Parathyroid adenoma (tissue), 2 donors: ENCODE measurements at regions not wholly inside any gene's neighbourhood (a gene's known extent, or its start where the extent isn't known, plus 50 kb on each side); places are given as distances from the start of the nearest gene placed in this dataset.

ENCODE experiments used
- H2AFZ ChIP-seq: fragments of 300-600 bp; sonication (generic); one replicate; pipeline ENCODE4 v1.7.0; 2017; ENCODE audit warnings: antibody characterized with exemption, mild to moderate bottlenecking
- H3K27ac ChIP-seq: fragments of 300-600 bp; sonication (generic); one replicate; pipeline ENCODE4 v1.7.0; 2017
- H3K27me3 ChIP-seq: fragments of 300-600 bp; sonication (generic); one replicate; pipeline ENCODE4 v1.7.0; 2017; ENCODE audit warnings: low read length; ENCODE audit not compliant: control insufficient read depth, insufficient read depth
- H3K36me3 ChIP-seq: fragments of 300-600 bp; sonication (generic); one replicate; pipeline ENCODE4 v1.7.0; 2017; ENCODE audit warnings: low read length; ENCODE audit not compliant: control insufficient read depth, insufficient read depth
- H3K4me1 ChIP-seq: fragments of 300-600 bp; sonication (generic); one replicate; pipeline ENCODE4 v1.7.0; 2017; ENCODE audit warnings: control low read depth
- H3K4me2 ChIP-seq: fragments of 300-600 bp; sonication (generic); one replicate; pipeline ENCODE4 v1.7.0; 2017; ENCODE audit warnings: low read length
- H3K4me3 ChIP-seq: fragments of 300-600 bp; sonication (generic); one replicate; pipeline ENCODE4 v1.7.0; 2017; ENCODE audit warnings: low read depth, low read length
- H3K79me2 ChIP-seq: fragments of 300-600 bp; sonication (generic); one replicate; pipeline ENCODE4 v1.7.0; 2017; ENCODE audit warnings: control low read depth
- H3K9ac ChIP-seq: fragments of 300-600 bp; sonication (generic); one replicate; pipeline ENCODE4 v1.7.0; 2017; ENCODE audit warnings: mild to moderate bottlenecking
- H3K9me3 ChIP-seq: fragments of 300-600 bp; sonication (generic); one replicate; pipeline ENCODE4 v1.7.0; 2017; ENCODE audit warnings: low read length; ENCODE audit not compliant: control insufficient read depth
- TF ChIP-seq, protein P1 (sequence below): fragments of 300-600 bp; sonication (generic); IDR thresholded peaks from one replicate; pipeline ENCODE4 v1.7.0; 2017; ENCODE audit warnings: antibody characterized with exemption, mild to moderate bottlenecking
- donor health status: primary hyperparathyroidism.

DNA sequence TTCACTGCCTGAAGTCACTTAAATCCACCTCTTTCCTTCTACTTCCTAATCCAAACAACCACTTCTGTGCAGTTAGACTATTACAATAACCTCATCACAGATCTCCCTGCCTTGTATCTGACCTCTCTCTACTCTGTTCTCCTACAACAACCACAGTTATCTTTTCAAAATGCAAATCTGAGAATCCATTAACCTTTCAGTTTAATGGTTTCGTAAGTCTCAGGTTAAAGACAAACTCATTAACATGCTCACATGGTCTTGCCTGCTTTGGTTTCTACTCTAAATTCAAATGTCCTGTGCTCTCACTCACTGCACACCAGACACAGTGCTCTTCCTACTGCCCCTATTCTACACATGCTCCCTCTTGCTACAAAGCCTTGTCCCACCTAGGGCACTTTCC lies 406.5 kb upstream of the THBS1 start:
- no peak overlapping the region for H3K27ac ChIP-seq
- H3K9ac ChIP-seq, result no peak overlapping the region
- TF ChIP-seq, protein P1, sequence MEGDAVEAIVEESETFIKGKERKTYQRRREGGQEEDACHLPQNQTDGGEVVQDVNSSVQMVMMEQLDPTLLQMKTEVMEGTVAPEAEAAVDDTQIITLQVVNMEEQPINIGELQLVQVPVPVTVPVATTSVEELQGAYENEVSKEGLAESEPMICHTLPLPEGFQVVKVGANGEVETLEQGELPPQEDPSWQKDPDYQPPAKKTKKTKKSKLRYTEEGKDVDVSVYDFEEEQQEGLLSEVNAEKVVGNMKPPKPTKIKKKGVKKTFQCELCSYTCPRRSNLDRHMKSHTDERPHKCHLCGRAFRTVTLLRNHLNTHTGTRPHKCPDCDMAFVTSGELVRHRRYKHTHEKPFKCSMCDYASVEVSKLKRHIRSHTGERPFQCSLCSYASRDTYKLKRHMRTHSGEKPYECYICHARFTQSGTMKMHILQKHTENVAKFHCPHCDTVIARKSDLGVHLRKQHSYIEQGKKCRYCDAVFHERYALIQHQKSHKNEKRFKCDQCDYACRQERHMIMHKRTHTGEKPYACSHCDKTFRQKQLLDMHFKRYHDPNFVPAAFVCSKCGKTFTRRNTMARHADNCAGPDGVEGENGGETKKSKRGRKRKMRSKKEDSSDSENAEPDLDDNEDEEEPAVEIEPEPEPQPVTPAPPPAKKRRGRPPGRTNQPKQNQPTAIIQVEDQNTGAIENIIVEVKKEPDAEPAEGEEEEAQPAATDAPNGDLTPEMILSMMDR, result no peak
- no peak overlapping the region for H3K4me2 ChIP-seq
- H3K4me3 ChIP-seq, result no peak overlapping the region
- no peaks in the 10 kb centered on the region for H3K36me3 ChIP-seq
- no peaks in the 10 kb centered on the region for H3K79me2 ChIP-seq
- no peaks in the 10 kb centered on the region for H3K4me1 ChIP-seq
- no peaks in the 10 kb centered on the region for H3K9me3 ChIP-seq
- H2AFZ ChIP-seq, result no peak overlapping the region
- no peaks in the 10 kb centered on the region for H3K27me3 ChIP-seq

DNA sequence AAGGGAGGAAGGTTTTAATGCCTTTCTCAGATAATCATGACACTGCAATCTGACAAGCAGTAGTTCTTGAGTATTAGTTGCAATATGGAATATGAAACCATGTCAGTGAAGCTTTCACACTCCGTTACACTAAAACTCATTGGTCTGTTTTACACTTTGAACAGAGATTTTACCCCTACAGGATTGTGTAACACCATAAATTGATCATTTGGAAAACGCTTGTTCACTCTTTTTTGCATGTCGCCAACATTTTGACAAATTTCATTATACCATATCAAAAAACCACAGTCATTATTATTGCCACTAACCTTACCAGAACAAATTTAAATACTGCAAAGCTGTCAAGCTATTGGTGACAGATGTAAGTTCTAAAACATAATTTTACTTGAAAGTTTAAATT lies 404.8 kb upstream of the THBS1 start:
- Histone ChIP-seq H3K36me3 (no peaks in the 10 kb centered on the region), H3K9me3 (no peaks in the 10 kb centered on the region)

GRCh38 chr15:39177561-39177960 lies 403.3 kb upstream of the THBS1 start:
- Histone ChIP-seq H3K36me3 (no peaks in the 10 kb centered on the region), H2AFZ (no peak overlapping the region), H3K4me3 (no peak overlapping the region), H3K4me2 (no peak overlapping the region), H3K27me3 (no peaks in the 10 kb centered on the region), H3K27ac (no peak overlapping the region), H3K4me1 (no peaks in the 10 kb centered on the region), H3K9ac (no peak overlapping the region), H3K79me2 (no peaks in the 10 kb centered on the region), H3K9me3 (no peaks in the 10 kb centered on the region)
- TF ChIP-seq, protein P1, result no peak

More for the DNA sequence above, 404.8 kb upstream of the THBS1 start:
- Histone ChIP-seq H3K27me3 (no peaks in the 10 kb centered on the region), H3K4me3 (no peak overlapping the region), H3K4me1 (no peaks in the 10 kb centered on the region), H3K27ac (no peak overlapping the region), H3K9ac (no peak overlapping the region), H3K4me2 (no peak overlapping the region), H3K79me2 (no peaks in the 10 kb centered on the region), H2AFZ (no peak overlapping the region)
- TF ChIP-seq, protein P1, result no peak

GRCh38 chr15:39180030-39180429 lies 400.8 kb upstream of the THBS1 start:
- Histone ChIP-seq H3K27me3 (no peaks in the 10 kb centered on the region), H3K9me3 (no peaks in the 10 kb centered on the region), H2AFZ (no peak overlapping the region), H3K27ac (no peak overlapping the region), H3K9ac (no peak overlapping the region), H3K4me3 (no peak overlapping the region), H3K4me1 (no peaks in the 10 kb centered on the region), H3K4me2 (no peak overlapping the region), H3K79me2 (no peaks in the 10 kb centered on the region), H3K36me3 (no peaks in the 10 kb centered on the region)
- TF ChIP-seq, protein P1, result no peak

- H3K9ac ChIP-seq, result no peak overlapping the region
- H3K36me3 ChIP-seq, result no peaks in the 10 kb centered on the region
- H2AFZ ChIP-seq, result no peak overlapping the region
- H3K79me2 ChIP-seq, result no peaks in the 10 kb centered on the region
- H3K27ac ChIP-seq, result no peak overlapping the region
- no peaks in the 10 kb centered on the region for H3K9me3 ChIP-seq
- H3K4me3 ChIP-seq, result no peak overlapping the region
- no peaks in the 10 kb centered on the region for H3K4me1 ChIP-seq
- H3K27me3 ChIP-seq, result no peaks in the 10 kb centered on the region
- H3K4me2 ChIP-seq, result no peak overlapping the region
- TF ChIP-seq, protein P1, result no peak
These were observed 400.4 kb upstream of the THBS1 start for GRCh38 chr15:39180483-39180933.
